ENCODE measurements at regions not wholly inside any gene's neighbourhood (a gene's known extent, or its start where the extent isn't known, plus 50 kb on each side); places are given as distances from the start of the nearest gene placed in this dataset.

- Histone ChIP-seq H3K27ac (no peak overlapping the region), H3K36me3 (no peaks in the 10 kb centered on the region), H3K4me3 (no peak overlapping the region), H3K4me1 (ENCODE audit: control insufficient read depth in 1 of 2, low read depth in 2 of 2) (peaks cover 0 to 7% of the 10 kb centered on the region in 2 donors), H3K9me3 (no peaks in the 10 kb centered on the region), H3K27me3 (replicated peaks; ENCODE audit: insufficient read depth) (no peaks in the 10 kb centered on the region)
- no peak for ATAC-seq (ENCODE audit: insufficient number of reproducible peaks, low FRiP score, low read depth)
- DNase-seq (ENCODE audit: low spot score), result no peak
- TF ChIP-seq CTCF (IDR thresholded peaks at IDR 0.05), result no peak
Measured at GRCh38 chr3:29168081-29168480, 112.8 kb upstream of the RBMS3 start.

GRCh38 chr3:29168696-29169095 is 112.2 kb upstream of the RBMS3 start:
- Histone ChIP-seq H3K4me1 (ENCODE audit: control insufficient read depth in 1 of 2, low read depth in 2 of 2) (peaks cover 0 to 7% of the 10 kb centered on the region in 2 donors), H3K9me3 (no peaks in the 10 kb centered on the region), H3K36me3 (no peaks in the 10 kb centered on the region), H3K27me3 (replicated peaks; ENCODE audit: insufficient read depth) (no peaks in the 10 kb centered on the region), H3K27ac (no peak overlapping the region), H3K4me3 (no peak overlapping the region)
- TF ChIP-seq CTCF (IDR thresholded peaks at IDR 0.05), result no peak
- no peak for ATAC-seq (ENCODE audit: insufficient number of reproducible peaks, low FRiP score, low read depth)
- DNase-seq (ENCODE audit: low spot score), result no peak

GRCh38 chr3:29169451-29169850 is 111.4 kb upstream of the RBMS3 start:
- Histone ChIP-seq H3K36me3 (no peaks in the 10 kb centered on the region), H3K4me1 (ENCODE audit: control insufficient read depth in 1 of 2, low read depth in 2 of 2) (peaks cover 0 to 7% of the 10 kb centered on the region in 2 donors), H3K27ac (no peak overlapping the region), H3K4me3 (no peak overlapping the region), H3K9me3 (no peaks in the 10 kb centered on the region), H3K27me3 (replicated peaks; ENCODE audit: insufficient read depth) (no peaks in the 10 kb centered on the region)
- no peak for TF ChIP-seq CTCF (IDR thresholded peaks at IDR 0.05)
- no peak for DNase-seq (ENCODE audit: low spot score)
- ATAC-seq (ENCODE audit: insufficient number of reproducible peaks, low FRiP score, low read depth), result no peak

- ATAC-seq (ENCODE audit: insufficient number of reproducible peaks, low FRiP score, low read depth) (no peak), DNase-seq (ENCODE audit: low spot score) (no peak)
- H3K4me3 ChIP-seq, result no peak overlapping the region
- no peaks in the 10 kb centered on the region for H3K9me3 ChIP-seq
- H3K36me3 ChIP-seq, result no peaks in the 10 kb centered on the region
- peaks cover 0 to 7% of the 10 kb centered on the region in 2 donors for H3K4me1 ChIP-seq (ENCODE audit: control insufficient read depth in 1 of 2, low read depth in 2 of 2)
- no peak overlapping the region for H3K27ac ChIP-seq
- no peaks in the 10 kb centered on the region for H3K27me3 ChIP-seq (replicated peaks; ENCODE audit: insufficient read depth)
- TF ChIP-seq CTCF (IDR thresholded peaks at IDR 0.05), result no peak
Measured at GRCh38 chr3:29171043-29171990, 109.6 kb upstream of the RBMS3 start.

GRCh38 chr3:29176501-29176900 is 104.4 kb upstream of the RBMS3 start:
- no peak overlapping the region for H3K27ac ChIP-seq
- H3K4me3 ChIP-seq, result no peak overlapping the region
- no peaks in the 10 kb centered on the region for H3K27me3 ChIP-seq (replicated peaks; ENCODE audit: insufficient read depth)
- no peak for TF ChIP-seq CTCF (IDR thresholded peaks at IDR 0.05)
- H3K9me3 ChIP-seq, result no peaks in the 10 kb centered on the region
- H3K36me3 ChIP-seq, result no peaks in the 10 kb centered on the region
- H3K4me1 ChIP-seq (ENCODE audit: control insufficient read depth in 1 of 2, low read depth in 2 of 2), result peaks cover 0 to 1% of the 10 kb centered on the region in 2 donors
- no peak for DNase-seq (ENCODE audit: low spot score)
- ATAC-seq (ENCODE audit: insufficient number of reproducible peaks, low FRiP score, low read depth), result no peak
